CD4-positive, alpha-beta T cell treated with Interleukin-2 at 100 ng/mL for 4 hours (primary cell): ENCODE measurements at regions not wholly inside any gene's neighbourhood (a gene's known extent, or its start where the extent isn't known, plus 50 kb on each side); places are given as distances from the start of the nearest gene placed in this dataset.
"Not testable (repeated sequence)": the region's sequence is repeated elsewhere in the genome, so short reads cannot be mapped to it uniquely, and the experiment has no call there.

Experiments
- DNase-seq: peaks from one replicate; pipeline ENCODE4 v3.0.0-alpha.2; 2020; ENCODE audit warnings: low spot score

DNA sequence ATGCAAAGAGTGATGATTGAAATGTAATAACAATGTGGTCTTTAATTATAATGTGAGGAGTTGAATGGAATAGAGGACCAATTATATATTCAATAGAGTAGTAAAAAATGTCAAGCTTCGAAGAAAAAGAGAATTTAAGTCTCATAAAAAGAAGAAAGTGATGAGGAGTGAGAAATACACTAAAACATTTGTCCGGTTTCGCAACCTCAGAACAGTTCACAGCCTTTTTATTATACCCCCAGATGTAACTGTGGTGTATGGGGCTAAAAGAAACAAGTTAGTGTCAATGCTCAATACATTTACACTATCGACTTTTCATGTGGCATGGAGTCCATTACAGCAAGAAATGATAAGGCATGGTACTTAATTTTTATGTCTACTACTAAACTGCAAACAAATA, 386.5 kb upstream of the ATP11B start:
- no peak for DNase-seq

DNA sequence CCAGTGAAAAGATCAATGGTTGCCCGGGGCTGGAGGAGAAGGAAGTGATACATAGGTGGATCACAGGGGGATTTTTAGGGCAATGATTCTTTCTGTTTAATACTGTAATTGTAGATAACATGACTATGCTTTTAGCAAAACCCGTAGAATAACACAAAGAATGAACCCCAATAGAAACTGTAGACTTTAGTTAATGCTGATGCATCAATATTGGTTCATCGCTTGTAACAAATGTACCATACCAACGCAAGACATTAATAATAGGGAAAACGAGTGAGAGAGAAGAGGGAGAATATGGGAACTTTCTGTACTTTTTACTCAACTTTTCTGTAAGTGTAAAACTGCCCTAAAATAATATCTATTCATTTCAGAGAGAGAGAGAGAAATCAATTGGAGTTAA, 383.3 kb upstream of the ATP11B start:
- no peak for DNase-seq

DNA sequence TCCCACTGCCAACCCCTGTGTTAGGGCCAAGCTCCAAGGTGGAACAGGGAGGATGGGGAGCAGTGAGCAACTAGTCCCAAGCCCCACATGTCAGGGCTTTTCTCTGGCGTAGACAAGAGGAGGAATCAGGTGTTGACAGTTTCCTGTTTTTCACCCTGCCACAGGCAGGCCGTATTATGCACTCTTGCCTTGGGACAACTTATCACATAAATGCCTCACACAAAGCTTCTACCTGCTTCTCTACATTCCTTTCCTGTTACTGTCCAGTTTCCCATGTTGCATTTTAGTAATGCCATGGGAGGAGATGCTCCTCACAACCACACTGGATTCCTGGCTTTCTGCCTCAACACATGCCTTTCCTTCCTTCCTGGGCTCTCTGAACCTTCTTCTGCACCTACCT, 381.2 kb upstream of the ATP11B start:
- no peak for DNase-seq

DNA sequence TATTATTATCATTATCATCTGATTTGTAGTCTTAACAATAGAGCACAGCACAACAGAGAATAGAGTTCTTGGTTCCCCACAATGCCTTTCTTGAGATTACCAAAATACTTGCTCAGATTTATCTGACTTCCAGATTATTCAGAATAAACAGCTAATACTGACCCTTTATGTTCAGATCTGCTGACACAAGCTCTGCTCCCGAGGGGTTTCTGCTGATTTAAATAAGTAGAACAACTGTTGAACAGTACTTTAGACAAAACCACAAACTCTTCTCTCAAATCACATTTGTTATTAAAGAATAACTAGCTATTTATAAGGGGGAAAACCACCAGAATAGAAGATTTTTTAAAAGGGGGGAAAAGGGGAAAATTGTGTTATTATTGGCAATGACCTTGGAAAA, 380.2 kb upstream of the ATP11B start:
- no peak for DNase-seq

DNA sequence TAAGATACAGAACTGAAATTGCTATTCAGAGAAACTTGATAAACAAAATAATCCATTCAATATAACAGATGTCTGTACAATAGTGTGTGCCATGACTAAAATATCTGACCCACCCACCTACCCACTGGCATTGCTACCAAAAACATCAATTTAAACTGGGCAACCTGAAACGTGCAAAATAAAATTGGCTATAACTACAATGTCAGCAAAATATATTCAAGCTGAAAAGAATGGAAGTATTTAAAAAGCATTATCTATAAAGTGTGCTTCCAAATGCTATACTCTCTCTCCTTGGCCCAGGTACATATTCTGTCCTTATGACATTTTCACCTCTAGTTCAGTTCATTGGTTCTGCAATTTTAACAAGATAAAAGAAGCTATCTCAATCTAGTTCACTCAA, 379.6 kb upstream of the ATP11B start:
- no peak for DNase-seq

DNA sequence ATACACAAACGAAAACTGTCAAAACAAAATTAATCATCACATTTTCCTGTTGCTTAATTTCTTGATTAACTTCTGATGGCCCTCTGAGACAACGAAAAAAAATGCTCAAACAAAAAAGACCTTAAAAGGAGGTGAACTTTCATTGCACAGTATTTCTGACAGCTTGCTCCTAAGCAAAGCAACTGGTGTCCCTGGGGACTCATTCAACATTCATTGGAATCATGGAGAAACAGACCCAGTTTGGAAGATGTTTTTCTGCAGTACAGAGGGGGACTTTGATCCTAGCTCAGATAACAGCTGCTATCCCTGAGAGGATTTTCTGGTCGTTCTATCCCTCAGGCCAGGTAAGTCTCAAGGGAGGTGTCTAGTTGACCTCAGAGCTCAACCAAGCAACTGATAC, 378.7 kb upstream of the ATP11B start:
- no peak for DNase-seq

DNA sequence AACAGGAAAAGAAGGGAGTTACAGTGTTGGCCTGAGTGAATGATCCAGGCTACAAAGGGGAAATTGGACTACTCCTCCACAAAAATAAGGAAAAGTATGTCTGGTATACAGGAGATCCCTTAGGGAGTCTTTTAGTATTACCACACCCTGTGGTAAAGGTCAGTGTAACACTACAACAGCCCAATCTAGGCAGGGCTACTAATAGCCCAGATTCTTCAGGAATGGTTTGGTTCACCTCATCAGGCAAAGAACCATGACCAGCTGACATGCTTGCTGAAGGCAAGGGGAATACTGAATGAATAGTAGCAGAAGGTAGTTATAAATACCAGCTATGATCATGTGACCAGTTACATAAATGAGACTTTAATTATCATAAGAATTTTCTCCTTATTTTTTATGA, 372.6 kb upstream of the ATP11B start:
- no peak for DNase-seq

DNA sequence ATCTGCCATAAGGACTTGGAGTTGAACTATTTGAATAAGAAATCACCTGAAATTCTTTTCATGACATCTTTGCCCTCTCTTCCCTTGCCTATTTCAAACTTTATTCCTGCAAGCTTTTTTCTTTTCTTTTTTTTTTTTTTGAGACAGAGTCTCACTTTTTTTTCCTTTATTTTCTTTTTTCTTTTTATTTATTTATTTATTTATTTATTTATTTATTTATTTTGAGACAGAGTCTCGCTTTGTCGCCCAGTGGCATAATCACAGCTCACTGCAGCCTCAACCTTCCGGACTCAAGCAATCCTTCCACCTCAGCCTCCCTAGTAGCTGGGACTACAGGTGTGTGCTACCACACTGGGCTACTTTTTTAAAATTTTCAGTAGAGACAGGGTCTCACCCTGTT, 369.3 kb upstream of the ATP11B start:
- DNase-seq = no peak

DNA sequence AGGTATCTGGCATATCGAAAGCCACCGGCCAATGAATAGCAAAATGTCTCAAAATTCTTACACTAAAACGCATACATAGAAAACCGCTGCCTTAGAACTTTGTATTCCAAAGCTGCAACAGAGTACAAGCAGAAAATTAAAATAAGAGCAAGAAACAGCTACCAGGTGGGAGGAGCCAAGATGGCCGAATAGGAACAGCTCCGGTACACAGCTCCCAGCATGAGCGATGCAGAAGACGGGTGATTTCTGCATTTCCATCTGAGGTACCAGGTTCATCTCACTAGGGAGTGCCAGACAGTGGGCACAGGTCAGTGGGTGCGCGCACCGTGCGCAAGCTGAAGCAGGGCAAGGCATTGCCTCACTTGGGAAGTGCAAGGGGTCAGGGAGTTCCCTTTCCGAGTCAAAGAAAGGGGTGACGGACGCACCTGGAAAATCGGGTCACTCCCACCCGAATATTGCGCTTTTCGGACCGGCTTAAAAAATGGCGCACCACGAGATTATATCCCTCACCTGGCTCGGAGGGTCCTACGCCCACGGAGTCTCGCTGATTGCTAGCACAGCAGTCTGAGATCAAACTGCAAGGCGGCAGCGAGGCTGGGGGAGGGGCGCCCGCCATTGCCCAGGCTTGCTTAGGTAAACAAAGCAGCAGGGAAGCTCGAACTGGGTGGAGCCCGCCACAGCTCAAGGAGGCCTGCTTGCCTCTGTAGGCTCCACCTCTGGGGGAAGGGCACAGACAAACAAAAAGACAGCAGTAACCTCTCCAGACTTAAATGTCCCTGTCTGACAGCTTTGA, 367.2 kb upstream of the ATP11B start:
- not testable (repeated sequence) for DNase-seq

DNA sequence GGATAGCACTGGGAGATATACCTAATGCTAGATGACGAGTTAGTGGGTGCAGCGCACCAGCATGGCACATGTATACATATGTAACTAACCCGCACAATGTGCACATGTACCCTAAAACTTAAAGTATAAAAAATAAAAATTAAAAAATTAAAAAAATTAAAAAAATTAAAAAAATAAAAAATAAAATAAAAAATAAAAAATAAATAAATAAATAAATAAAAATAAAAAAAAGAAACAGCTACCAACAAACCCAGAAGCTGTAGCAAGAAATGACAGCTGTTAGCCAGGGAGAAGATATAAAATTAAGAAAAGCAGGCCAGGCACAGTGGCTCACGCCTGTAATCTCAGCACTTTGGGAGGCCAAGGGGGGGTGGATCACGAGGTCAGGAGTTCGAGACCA, 361.3 kb upstream of the ATP11B start:
- DNase-seq = not testable (repeated sequence)

DNA sequence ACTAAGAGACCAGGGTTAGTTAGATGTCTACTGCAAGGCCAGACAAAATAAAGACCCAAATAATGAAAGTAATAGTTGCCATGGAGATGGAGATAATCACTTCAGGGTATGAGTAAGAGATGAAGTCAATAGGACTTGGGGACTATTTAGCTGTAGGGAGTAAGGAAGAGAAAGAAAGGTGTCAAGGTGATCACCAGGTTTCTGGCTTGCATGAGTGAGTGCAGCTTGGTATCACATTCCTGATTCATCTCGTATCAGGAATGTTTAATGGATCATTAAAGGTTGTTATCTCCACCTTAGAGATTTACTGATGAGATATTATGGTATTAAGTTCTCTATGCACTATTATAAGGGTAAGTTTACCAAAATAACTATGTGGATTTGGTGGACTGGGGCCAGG, 357.4 kb upstream of the ATP11B start:
- DNase-seq = no peak

DNA sequence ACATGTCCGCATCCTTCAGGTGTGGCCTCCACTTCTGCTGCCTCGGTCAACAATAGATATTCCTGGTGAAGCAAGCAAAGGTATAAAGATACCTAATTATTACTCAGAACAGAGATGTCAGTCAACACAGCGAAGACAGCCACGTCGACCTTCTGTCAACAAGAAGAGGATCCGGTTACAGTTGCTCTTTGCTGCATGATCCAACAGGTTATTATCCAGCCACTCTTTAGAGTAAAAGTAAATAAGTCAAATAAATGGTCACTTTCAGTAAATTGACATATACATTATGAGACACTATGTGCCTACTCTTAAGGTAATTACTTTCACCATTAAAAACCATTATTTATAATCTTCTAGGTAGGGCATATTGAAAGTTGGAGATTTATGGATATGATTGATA, 356.8 kb upstream of the ATP11B start:
- DNase-seq = no peak

DNA sequence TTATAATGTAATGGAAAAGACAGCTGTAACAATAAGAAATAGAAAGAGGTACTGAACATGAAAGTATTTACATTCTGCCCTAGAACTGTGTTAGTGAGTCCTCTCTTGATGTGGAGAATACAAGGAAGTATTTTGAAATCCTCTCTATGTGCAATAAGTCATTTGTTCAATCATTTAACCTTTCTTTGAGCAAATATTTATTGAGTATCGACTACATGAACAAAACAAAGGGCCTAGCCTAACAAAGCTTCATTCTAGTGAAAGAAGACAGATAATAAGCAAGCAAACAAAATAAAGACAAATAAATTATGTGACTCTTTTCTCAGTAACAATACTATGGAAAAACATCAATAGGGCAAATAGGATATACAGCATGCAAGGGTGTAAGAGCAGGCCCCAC, 354.9 kb upstream of the ATP11B start:
- no peak for DNase-seq

DNA sequence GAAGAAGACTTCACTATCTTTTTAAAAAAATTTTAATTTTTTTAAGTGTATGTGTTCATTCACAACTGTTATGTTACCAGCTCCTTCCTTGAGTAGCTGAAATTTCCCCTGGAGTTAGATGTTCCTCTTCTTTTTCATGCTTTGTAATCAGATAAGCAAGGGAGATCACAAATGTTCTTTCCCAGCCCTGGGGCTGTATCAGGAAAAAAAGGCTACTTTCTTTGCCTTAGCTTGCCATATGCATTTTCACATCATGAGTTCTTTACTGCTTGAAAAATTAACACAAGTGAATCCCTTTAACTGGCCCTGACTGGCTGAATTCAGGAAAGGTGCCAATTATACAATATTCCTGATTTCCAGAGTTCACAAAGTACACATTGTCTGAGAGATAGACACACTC, 353.2 kb upstream of the ATP11B start:
- no peak for DNase-seq

DNA sequence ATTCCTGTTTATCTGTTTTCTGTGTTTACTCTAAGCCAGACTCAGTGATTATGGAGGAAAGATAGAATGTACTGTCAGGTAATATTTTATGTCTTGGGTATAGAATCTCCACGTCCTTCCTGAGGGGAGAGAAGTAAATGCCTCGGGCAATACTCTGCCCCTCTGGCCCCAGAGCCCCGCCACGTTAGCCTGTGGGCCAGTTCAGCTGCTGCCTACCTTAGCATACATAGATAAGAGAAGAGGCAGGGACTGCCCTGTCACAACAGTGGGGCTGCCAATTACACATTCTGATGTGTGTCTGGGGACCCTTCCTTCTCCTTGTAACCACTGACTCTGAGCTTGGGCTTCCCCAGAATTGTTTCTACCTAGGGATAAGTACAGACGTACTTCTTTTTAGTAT, 347.7 kb upstream of the ATP11B start:
- DNase-seq = no peak

DNA sequence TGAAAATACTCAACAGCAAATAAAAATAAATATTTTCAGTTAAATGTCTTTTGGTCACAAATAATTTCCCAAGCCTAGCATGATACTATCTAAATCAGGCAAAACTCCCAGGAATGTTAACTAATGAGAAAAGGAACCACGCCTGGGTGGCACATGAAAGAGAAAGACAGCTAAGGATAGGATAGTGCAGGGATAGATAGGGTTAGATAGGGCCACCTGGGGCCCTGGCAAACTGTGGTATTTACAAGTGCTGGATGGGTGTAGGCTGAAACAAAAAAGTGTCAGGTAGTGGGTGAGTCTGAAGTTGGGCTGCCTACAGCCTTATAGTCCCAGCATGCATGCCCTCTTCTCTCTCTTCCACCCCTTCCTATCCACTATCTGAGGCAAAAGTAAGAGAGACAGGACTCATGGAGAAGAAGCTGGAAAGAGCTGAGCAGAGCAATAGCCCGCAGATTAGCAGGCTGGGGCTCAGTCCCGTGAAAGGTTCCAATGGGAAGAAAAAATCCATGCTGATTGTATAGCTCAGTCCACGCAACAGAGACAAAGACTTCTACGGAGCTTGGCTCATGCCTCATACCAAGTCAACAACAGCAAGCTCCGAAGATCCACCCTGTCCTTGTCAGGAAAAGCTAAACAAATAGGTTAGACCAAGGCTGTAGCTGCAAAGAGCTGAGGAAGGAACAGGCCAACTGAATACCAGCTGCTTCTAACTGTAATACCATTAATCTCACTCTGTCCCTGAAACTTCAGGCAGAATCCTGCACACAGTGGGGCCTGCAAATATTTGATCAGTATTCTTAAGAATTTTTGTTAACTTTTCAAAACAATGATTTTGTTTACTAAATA, 342.1 kb upstream of the ATP11B start:
- no peak for DNase-seq

DNA sequence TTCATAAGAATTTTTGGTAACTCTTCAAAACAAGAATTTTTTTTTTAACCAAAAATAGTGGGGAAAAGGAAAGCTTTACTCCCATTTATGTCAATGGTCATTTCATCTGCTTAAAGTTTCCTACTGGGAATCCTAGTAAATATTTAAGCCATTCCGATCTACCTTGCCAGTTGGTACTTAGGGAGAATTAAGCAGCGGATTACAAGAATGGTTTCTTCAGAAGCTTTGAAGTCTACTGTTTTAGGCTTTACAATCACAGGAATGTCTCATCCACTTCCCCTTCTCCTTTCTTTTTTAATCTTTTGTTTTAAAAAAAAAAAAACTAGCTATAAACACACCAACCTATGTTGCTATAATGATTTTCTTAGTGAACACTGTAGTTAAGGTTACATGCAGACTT, 341.4 kb upstream of the ATP11B start:
- no peak for DNase-seq

DNA sequence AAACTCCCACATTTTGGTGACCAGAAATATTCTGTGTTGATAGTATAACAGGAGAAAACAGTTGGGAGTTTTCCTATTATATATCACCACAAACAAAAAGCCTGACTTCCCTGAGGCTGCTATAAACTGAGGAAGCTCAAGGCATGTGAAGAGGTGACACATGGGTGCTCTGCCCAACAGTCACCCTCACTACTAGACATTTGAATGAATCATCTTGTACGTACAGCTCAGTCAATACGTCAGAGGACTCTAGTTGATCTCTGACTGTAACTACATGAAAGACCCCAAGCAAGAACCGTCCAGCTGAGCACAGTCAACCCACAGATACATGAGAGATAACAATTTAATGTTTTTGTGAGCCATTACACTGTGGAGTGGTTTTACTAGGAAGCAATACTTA, 338.3 kb upstream of the ATP11B start:
- DNase-seq = no peak

DNA sequence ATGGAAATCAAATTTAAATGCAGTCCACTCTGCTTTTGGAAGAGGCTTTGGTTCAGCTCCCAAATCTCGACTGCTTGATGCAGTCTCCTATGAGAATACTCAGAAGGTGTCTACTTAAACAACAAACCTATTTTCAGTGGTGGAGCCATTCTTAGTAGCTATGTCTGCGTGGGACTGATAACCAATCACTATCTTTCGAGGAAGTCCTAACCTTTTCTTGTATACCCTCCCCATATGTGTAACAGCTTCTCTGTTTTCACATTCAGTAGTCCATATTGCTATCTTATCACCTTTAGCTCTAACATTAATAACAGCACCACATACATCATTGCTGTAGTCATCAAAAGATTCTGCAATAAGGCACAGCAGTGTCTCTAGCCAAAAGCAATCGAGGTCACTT, 333.0 kb upstream of the ATP11B start:
- DNase-seq = no peak

DNA sequence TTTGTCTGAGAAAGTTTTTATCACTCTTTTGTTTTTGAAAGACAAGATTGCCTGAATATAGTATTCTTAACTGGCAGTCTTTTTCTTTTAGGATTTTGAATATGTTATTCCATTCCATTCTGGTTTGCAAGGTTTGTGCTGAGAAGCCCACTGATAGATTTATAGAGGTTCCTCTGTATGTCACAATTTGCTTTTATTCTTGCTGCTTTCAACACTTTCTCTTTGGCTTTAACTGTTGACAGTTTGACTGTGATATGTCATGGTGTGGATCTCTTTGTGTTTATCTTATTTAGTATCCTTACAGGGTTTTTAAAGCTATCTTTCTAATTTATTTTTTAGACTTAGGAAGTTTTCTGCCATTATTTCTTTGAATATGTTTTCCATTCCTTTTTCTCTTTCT, 331.2 kb upstream of the ATP11B start:
- DNase-seq = no peak

DNA sequence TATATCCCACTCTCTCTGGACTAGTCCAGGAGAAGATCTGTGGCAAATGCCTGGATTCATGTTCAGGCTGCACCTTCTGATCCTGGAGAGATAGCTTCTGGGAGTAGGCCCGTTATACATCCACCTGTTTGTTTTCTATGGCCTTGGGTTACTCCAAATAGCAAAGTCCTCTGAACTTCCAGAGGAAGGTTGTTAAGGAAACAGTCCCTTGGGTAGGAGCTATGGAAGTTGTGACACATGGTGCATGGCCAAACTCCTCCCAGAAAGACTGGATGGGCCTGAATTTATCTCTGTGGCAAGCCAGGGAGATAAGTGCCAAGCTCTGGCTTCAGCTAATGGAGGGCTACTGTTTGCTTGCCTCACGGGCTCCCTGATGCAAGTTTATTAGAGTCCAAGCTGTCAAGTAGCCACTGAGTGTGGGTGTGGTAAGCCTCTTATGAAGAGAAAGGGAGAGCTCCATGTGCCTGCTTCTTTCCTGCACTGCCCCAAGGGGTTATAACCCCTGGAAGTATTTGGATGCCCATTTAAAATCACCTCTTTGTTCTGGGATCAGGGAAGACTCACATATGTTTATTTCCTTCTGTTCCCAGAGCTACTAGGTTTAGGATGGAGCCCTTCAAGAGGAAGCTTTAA, 328.7 kb upstream of the ATP11B start:
- DNase-seq = no peak

DNA sequence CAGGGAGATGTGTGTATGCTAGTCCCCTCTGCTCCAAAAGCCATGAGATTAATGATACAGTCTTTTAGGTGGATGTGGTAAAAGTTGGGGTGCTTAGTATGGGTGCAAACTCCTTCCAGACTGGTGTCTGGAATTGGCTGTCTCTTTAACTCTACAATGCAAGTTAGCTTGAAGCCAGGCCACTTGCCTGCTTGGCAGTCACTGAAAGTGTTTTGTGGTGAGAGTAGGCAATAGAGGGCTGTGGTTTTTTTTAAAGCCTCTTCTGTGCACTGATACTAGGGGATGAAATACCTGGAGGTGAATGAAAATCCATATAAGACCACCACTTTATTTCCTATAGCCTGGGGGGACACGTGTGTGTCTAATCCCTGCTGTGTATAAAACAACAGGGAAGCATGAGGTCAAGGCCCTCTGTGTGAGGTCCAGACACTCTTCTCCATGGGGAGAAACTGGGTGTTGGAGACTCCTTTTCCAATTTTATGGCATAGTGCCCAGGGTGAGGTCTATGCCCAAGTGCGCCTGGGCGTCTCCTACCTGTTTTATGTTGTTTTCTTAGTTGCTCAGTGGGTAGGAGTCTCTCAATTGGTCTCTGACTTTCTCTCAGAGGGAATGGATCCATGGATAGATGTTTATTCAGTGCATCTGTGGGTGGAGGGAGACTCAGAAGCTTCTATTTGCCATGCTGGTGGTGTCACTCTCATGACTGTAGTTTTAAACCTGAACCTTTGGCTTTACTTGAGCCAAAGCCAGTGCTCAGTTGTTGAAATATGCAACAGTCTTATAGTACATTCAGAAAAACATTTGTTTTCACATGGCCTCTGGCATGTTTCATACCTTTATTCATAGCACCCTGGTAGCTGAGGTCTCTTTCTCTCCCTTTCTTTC, 327.8 kb upstream of the ATP11B start:
- DNase-seq = no peak
